ENCODE measurements at regions not wholly inside any gene's neighbourhood (a gene's known extent, or its start where the extent isn't known, plus 50 kb on each side); places are given as distances from the start of the nearest gene placed in this dataset.

GRCh38 chr2:71756280-71756906, 303.0 kb downstream of the DYSF start:
- DNase-seq, result no peak

GRCh38 chr2:71751590-71751989, 298.2 kb downstream of the DYSF start:
- no peak for DNase-seq

- peak; percentile 35 for DNase-seq
These were observed 296.3 kb downstream of the DYSF start for GRCh38 chr2:71749671-71750101.

GRCh38 chr2:71748227-71748626, 294.9 kb downstream of the DYSF start:
- peak; percentile 33 for DNase-seq

GRCh38 chr2:71747559-71747958, 294.2 kb downstream of the DYSF start:
- DNase-seq, result no peak

- peak; percentile 42 for DNase-seq
These were observed 293.7 kb downstream of the DYSF start for GRCh38 chr2:71746946-71747501.

- DNase-seq, result no peak
These were observed 291.4 kb downstream of the DYSF start for GRCh38 chr2:71744781-71745180.

- DNase-seq, result peak; percentile 49
These were observed 290.8 kb downstream of the DYSF start for GRCh38 chr2:71743995-71744675.

- peak; percentile 92 for DNase-seq
These were observed 289.7 kb downstream of the DYSF start for GRCh38 chr2:71742953-71743601.

- DNase-seq, result no peak
These were observed 283.6 kb downstream of the DYSF start for GRCh38 chr2:71736986-71737385.

- no peak for DNase-seq
These were observed 282.9 kb downstream of the DYSF start for GRCh38 chr2:71736091-71736861.
